H9 (cell line): ENCODE measurements at regions not wholly inside any gene's neighbourhood (a gene's known extent, or its start where the extent isn't known, plus 50 kb on each side); places are given as distances from the start of the nearest gene placed in this dataset.

ENCODE experiments used
- DNase-seq: peaks from one replicate; pipeline ENCODE4 v3.0.0-alpha.2; 2017
- H2AFZ ChIP-seq: one replicate; pipeline ENCODE4 v1.6.1; 2013; ENCODE audit warnings: mild to moderate bottlenecking, low read length, control low read depth, moderate library complexity
- H2AK5ac ChIP-seq: 2 replicates; pipeline ENCODE4 v1.6.1; 2013; ENCODE audit warnings: low read length, control low read depth, mixed read lengths; ENCODE audit not compliant: insufficient read length
- H2BK120ac ChIP-seq: one replicate; pipeline ENCODE4 v1.6.1; 2013; ENCODE audit warnings: low read depth, mild to moderate bottlenecking, low read length, control low read depth, inconsistent platforms; ENCODE audit not compliant: poor library complexity, severe bottlenecking
- H2BK12ac ChIP-seq: 2 replicates; pipeline ENCODE4 v1.6.1; 2013; ENCODE audit warnings: low read length, control low read depth, mixed read lengths, low read depth; ENCODE audit not compliant: insufficient read length
- H2BK15ac ChIP-seq: 2 replicates; pipeline ENCODE4 v1.6.1; 2013; ENCODE audit warnings: low read depth, low read length, control low read depth
- H2BK20ac ChIP-seq: one replicate; pipeline ENCODE4 v1.6.1; 2013; ENCODE audit warnings: low read depth, mild to moderate bottlenecking, low read length, control low read depth, inconsistent platforms; ENCODE audit not compliant: poor library complexity, severe bottlenecking
- H2BK5ac ChIP-seq: 2 replicates; pipeline ENCODE4 v1.6.1; 2013; ENCODE audit warnings: low read length, control low read depth, mixed read lengths; ENCODE audit not compliant: insufficient read length
- H3K14ac ChIP-seq: 2 replicates; pipeline ENCODE4 v1.6.1; 2013; ENCODE audit warnings: low read length, control low read depth; ENCODE audit not compliant: insufficient read depth
- H3K18ac ChIP-seq: 2 replicates; pipeline ENCODE4 v1.6.1; 2013; ENCODE audit warnings: low read depth, mild to moderate bottlenecking, mixed read lengths, low read length, control low read depth; ENCODE audit not compliant: insufficient read length
- H3K23ac ChIP-seq: 2 replicates; pipeline ENCODE4 v1.6.1; 2013; ENCODE audit warnings: low read length, control low read depth, mixed read lengths, low read depth; ENCODE audit not compliant: insufficient read length
- H3K23me2 ChIP-seq: 2 replicates; pipeline ENCODE4 v1.6.1; 2013; ENCODE audit warnings: low read depth, mild to moderate bottlenecking, mixed read lengths, low read length, control low read depth; ENCODE audit not compliant: insufficient read length, poor library complexity, severe bottlenecking
- H3K27ac ChIP-seq: 2 replicates; pipeline ENCODE4 v1.5.1; 2013; ENCODE audit warnings: low read length, control low read depth, mixed read lengths, low read depth; ENCODE audit not compliant: insufficient read length
- H3K27me3 ChIP-seq: 2 replicates; pipeline ENCODE4 v1.6.1; 2013; ENCODE audit warnings: low read length, control low read depth, inconsistent platforms; ENCODE audit not compliant: insufficient read depth
- H3K4ac ChIP-seq: 2 replicates; pipeline ENCODE4 v1.6.1; 2013; ENCODE audit warnings: low read depth, mild to moderate bottlenecking, control low read depth, inconsistent platforms, low read length, moderate library complexity
- H3K4me1 ChIP-seq: 2 replicates; pipeline ENCODE4 v1.6.1; 2013; ENCODE audit warnings: low read length, control low read depth, inconsistent platforms; ENCODE audit not compliant: insufficient read depth
- H3K4me2 ChIP-seq: 2 replicates; pipeline ENCODE4 v1.6.1; 2013; ENCODE audit warnings: low read length, control low read depth, mixed read lengths; ENCODE audit not compliant: insufficient read length, insufficient read depth
- H3K56ac ChIP-seq: 2 replicates; pipeline ENCODE4 v1.6.1; 2013; ENCODE audit warnings: low read depth, mild to moderate bottlenecking, mixed read lengths, low read length, control low read depth; ENCODE audit not compliant: insufficient read length
- H3K79me1 ChIP-seq: 2 replicates; pipeline ENCODE4 v1.6.1; 2013; ENCODE audit warnings: low read depth, mild to moderate bottlenecking, moderate library complexity, low read length, control low read depth, inconsistent platforms; ENCODE audit not compliant: insufficient read depth, poor library complexity, severe bottlenecking
- H3K79me2 ChIP-seq: 2 replicates; pipeline ENCODE4 v1.6.1; 2013; ENCODE audit warnings: low read length, control low read depth, inconsistent platforms; ENCODE audit not compliant: insufficient read depth
- H3K9ac ChIP-seq: 2 replicates; pipeline ENCODE4 v1.6.1; 2013; ENCODE audit warnings: low read length, control low read depth, mixed read lengths; ENCODE audit not compliant: insufficient read length; ENCODE audit errors: extremely low read depth
- H3K9me3 ChIP-seq: one replicate; pipeline ENCODE4 v1.6.1; 2013; ENCODE audit warnings: low read depth, low read length, inconsistent platforms; ENCODE audit not compliant: control insufficient read depth
- H3T11ph ChIP-seq: one replicate; pipeline ENCODE4 v1.6.1; 2013; ENCODE audit warnings: mild to moderate bottlenecking, low read length, control low read depth, inconsistent platforms
- H4K20me1 ChIP-seq: one replicate; pipeline ENCODE4 v1.6.1; 2013; ENCODE audit not compliant: control insufficient read depth, insufficient read length, insufficient read depth
- H4K5ac ChIP-seq: 2 replicates; pipeline ENCODE4 v1.6.1; 2013; ENCODE audit warnings: low read depth, mild to moderate bottlenecking, mixed read lengths, low read length, control low read depth; ENCODE audit not compliant: insufficient read length
- H4K8ac ChIP-seq: replicated peaks from 2 replicates; pipeline ENCODE4 v1.6.1; 2013; ENCODE audit warnings: low read length, control low read depth, mixed read lengths, low read depth; ENCODE audit not compliant: insufficient read length
- H4K91ac ChIP-seq: 2 replicates; pipeline ENCODE4 v1.6.1; 2013; ENCODE audit warnings: low read depth, mild to moderate bottlenecking, moderate library complexity, mixed read lengths, low read length, control low read depth; ENCODE audit not compliant: insufficient read length
- H3K27ac Mint-ChIP-seq, 3 experiments: 2 replicates in 2 of 3; 3 replicates in 1 of 3; pipeline ENCODE4 v1.8.0; 2020 to 2021; ENCODE audit warnings: mixed read lengths in 3 of 3, mild to moderate bottlenecking in 1 of 3, moderate library complexity in 1 of 3
- H3K27me3 Mint-ChIP-seq: 2 replicates; pipeline ENCODE4 v1.8.0; 2021; ENCODE audit warnings: low read depth, mild to moderate bottlenecking, moderate library complexity, mixed read lengths
- H3K36me3 Mint-ChIP-seq, 3 experiments: 2 replicates in 2 of 3; 3 replicates in 1 of 3; pipeline ENCODE4 v1.8.0; 2020 to 2021; ENCODE audit warnings: low read depth in 3 of 3, mixed read lengths in 3 of 3; ENCODE audit not compliant: insufficient read depth in 1 of 3
- H3K4me1 Mint-ChIP-seq, 2 experiments: 2 replicates each; pipeline ENCODE4 v1.8.0; 2020; ENCODE audit warnings: mixed read lengths in 2 of 2
- H3K4me3 Mint-ChIP-seq, 2 experiments: 2 replicates in 1 of 2; 3 replicates in 1 of 2; pipeline ENCODE4 v1.8.0; 2020 to 2021; ENCODE audit warnings: mild to moderate bottlenecking in 2 of 2, mixed read lengths in 2 of 2, moderate library complexity in 1 of 2
- H3K9me3 Mint-ChIP-seq, 2 experiments: 2 replicates in 1 of 2; 3 replicates in 1 of 2; pipeline ENCODE4 v1.8.0; 2020; ENCODE audit warnings: mild to moderate bottlenecking in 2 of 2, mixed read lengths in 2 of 2, moderate library complexity in 1 of 2
- CTCF ChIP-seq: fragments of 200-600 bp; sonication (generic); conservative IDR thresholded peaks from 3 replicates; pipeline ENCODE4 v1.8.0; 2021; ENCODE audit warnings: antibody characterized with exemption, mild to moderate bottlenecking
- WGBS: extraction: QIAGEN DNeasy Blood & Tissue Kit; methylation state at CpG from one replicate; pipeline ENCODE4 v1.1.7; 2013; ENCODE audit warnings: missing lambda C conversion rate, low lambda C conversion rate, mixed read lengths; ENCODE audit not compliant: insufficient read length; ENCODE audit errors: extremely low coverage; 5-methylcytosine and 5-hydroxymethylcytosine counted together

GRCh38 chr1:5012249-5012648, 357.8 kb downstream of the AJAP1 start:
- Mint-ChIP-seq H3K4me1 (no peaks in the 10 kb centered on the region), H3K36me3 (no peaks in the 10 kb centered on the region), H3K4me3 (no peak overlapping the region), H3K9me3 (no peaks in the 10 kb centered on the region; a peak in 1 of 5 replicates), H3K27me3 (peaks cover 5% of the 10 kb centered on the region; the same call in 1 of the 2 replicates), H3K27ac (no peak overlapping the region)
- no peak overlapping the region for H2AFZ ChIP-seq
- no peaks in the 10 kb centered on the region for H3K27me3 ChIP-seq
- no peak for TF ChIP-seq CTCF
- no peak overlapping the region for H4K5ac ChIP-seq
- no peak overlapping the region for H3K4me2 ChIP-seq
- no peak overlapping the region for H2BK120ac ChIP-seq
- no peak overlapping the region for H2BK15ac ChIP-seq
- no peak overlapping the region for H3K9ac ChIP-seq
- no peak overlapping the region for H4K91ac ChIP-seq
- H3K23ac ChIP-seq = no peak overlapping the region
- H3K4ac ChIP-seq = no peak overlapping the region
- no CpG with 5 or more reads among the region's 3 CpGs for WGBS
- H3T11ph ChIP-seq = no peak overlapping the region
- no peak overlapping the region for H3K14ac ChIP-seq
- no peak overlapping the region for H2AK5ac ChIP-seq
- H3K18ac ChIP-seq = no peak overlapping the region
- H3K4me1 ChIP-seq = no peaks in the 10 kb centered on the region; the same call in 1 of the 2 replicates
- no peaks in the 10 kb centered on the region for H4K20me1 ChIP-seq
- H3K27ac ChIP-seq = no peak overlapping the region
- no peak overlapping the region for H2BK20ac ChIP-seq
- H3K9me3 ChIP-seq = no peaks in the 10 kb centered on the region
- H3K23me2 ChIP-seq = no peaks in the 10 kb centered on the region
- H2BK12ac ChIP-seq = no peak overlapping the region
- H2BK5ac ChIP-seq = no peak overlapping the region
- H3K79me2 ChIP-seq = no peaks in the 10 kb centered on the region
- H3K56ac ChIP-seq = no peak overlapping the region
- no peaks in the 10 kb centered on the region for H3K79me1 ChIP-seq
- H4K8ac ChIP-seq = no peak overlapping the region
- no peak for DNase-seq
